ENCODE measurements at regions not wholly inside any gene's neighbourhood (a gene's known extent, or its start where the extent isn't known, plus 50 kb on each side); places are given as distances from the start of the nearest gene placed in this dataset.

DNA sequence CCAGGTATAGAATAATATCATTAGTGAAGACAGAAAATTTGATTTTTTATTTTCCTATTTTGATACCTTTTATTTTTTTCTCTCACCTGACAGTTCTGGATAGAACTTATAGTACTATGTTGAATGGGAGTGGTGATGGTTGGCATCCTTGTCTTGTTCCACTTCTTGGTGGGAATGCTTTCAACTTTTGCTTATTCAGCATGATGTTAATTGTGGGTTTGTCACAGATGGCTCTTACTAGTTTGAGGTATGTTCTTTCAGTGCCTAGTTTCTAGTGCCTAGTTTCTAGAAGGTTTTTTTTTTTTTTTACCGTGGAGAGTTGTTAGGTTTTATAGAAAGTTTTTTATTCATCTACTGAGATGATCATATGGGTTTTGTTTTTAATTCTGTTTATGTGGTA is 516.3 kb upstream of the NOVA1 start:
- no peak overlapping the region for H3K27ac ChIP-seq (ENCODE audit: low read length)
- H3K9me3 ChIP-seq (ENCODE audit: control insufficient read depth, insufficient read depth, low read depth, low read length), result no peaks in the 10 kb centered on the region
- POLR2A ChIA-PET, result no interaction called here
- H3K27me3 ChIP-seq (ENCODE audit: control insufficient read depth, insufficient read depth, low read length), result no peaks in the 10 kb centered on the region
- in situ Hi-C loops (cut with HindIII; ENCODE audit: low pct_unique_long_range_greater_than_20kb, low sequenced_read_pairs), result no loop called here
- H3K36me3 ChIP-seq (ENCODE audit: control insufficient read depth, insufficient read depth, low read length), result no peaks in the 10 kb centered on the region
- TF ChIP-seq, protein P1, sequence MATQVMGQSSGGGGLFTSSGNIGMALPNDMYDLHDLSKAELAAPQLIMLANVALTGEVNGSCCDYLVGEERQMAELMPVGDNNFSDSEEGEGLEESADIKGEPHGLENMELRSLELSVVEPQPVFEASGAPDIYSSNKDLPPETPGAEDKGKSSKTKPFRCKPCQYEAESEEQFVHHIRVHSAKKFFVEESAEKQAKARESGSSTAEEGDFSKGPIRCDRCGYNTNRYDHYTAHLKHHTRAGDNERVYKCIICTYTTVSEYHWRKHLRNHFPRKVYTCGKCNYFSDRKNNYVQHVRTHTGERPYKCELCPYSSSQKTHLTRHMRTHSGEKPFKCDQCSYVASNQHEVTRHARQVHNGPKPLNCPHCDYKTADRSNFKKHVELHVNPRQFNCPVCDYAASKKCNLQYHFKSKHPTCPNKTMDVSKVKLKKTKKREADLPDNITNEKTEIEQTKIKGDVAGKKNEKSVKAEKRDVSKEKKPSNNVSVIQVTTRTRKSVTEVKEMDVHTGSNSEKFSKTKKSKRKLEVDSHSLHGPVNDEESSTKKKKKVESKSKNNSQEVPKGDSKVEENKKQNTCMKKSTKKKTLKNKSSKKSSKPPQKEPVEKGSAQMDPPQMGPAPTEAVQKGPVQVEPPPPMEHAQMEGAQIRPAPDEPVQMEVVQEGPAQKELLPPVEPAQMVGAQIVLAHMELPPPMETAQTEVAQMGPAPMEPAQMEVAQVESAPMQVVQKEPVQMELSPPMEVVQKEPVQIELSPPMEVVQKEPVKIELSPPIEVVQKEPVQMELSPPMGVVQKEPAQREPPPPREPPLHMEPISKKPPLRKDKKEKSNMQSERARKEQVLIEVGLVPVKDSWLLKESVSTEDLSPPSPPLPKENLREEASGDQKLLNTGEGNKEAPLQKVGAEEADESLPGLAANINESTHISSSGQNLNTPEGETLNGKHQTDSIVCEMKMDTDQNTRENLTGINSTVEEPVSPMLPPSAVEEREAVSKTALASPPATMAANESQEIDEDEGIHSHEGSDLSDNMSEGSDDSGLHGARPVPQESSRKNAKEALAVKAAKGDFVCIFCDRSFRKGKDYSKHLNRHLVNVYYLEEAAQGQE (IDR thresholded peaks at IDR 0.05; ENCODE audit: insufficient read depth in 1 of 2, low read depth in 2 of 2, low read length in 1 of 2), result no peak
- TF ChIP-seq, protein P2, sequence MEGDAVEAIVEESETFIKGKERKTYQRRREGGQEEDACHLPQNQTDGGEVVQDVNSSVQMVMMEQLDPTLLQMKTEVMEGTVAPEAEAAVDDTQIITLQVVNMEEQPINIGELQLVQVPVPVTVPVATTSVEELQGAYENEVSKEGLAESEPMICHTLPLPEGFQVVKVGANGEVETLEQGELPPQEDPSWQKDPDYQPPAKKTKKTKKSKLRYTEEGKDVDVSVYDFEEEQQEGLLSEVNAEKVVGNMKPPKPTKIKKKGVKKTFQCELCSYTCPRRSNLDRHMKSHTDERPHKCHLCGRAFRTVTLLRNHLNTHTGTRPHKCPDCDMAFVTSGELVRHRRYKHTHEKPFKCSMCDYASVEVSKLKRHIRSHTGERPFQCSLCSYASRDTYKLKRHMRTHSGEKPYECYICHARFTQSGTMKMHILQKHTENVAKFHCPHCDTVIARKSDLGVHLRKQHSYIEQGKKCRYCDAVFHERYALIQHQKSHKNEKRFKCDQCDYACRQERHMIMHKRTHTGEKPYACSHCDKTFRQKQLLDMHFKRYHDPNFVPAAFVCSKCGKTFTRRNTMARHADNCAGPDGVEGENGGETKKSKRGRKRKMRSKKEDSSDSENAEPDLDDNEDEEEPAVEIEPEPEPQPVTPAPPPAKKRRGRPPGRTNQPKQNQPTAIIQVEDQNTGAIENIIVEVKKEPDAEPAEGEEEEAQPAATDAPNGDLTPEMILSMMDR (IDR thresholded peaks at IDR 0.05), result no peak
- TF ChIP-seq SIN3A (IDR thresholded peaks at IDR 0.05; ENCODE audit: borderline replicate concordance, insufficient read depth, low read depth, low read length), result no peak
- no peak for TF ChIP-seq TCF7L2 (IDR thresholded peaks at IDR 0.05; ENCODE audit: low read depth, low read length)
- no peak for TF ChIP-seq POLR2AphosphoS5 (IDR thresholded peaks at IDR 0.05; ENCODE audit: low read depth, low read length)
- DNase-seq (ENCODE audit: low read depth, low spot score) (no peak), ATAC-seq (no peak)
- no TSS peak for BruUV-seq (replicated peaks)
- CTCF ChIA-PET, result no interaction called here
- H3K4me1 ChIP-seq (ENCODE audit: control insufficient read depth, insufficient read depth, low read length), result no peaks in the 10 kb centered on the region
- intact Hi-C loops (cut with micrococcal nuclease; ENCODE audit: unreplicated experiment), result no loop called here
- H3K4me3 ChIP-seq (ENCODE audit: low read depth in 2 of 2, low read length in 2 of 2), result no peak overlapping the region

GRCh38 chr14:27123162-27123561 is 525.3 kb upstream of the NOVA1 start:
- no peak for TF ChIP-seq TCF7L2 (IDR thresholded peaks at IDR 0.05; ENCODE audit: low read depth, low read length)
- no peak for TF ChIP-seq SIN3A (IDR thresholded peaks at IDR 0.05; ENCODE audit: borderline replicate concordance, insufficient read depth, low read depth, low read length)
- TF ChIP-seq, protein P2 (IDR thresholded peaks at IDR 0.05), result no peak
- TF ChIP-seq POLR2AphosphoS5 (IDR thresholded peaks at IDR 0.05; ENCODE audit: low read depth, low read length), result no peak
- no peaks in the 10 kb centered on the region for H3K27me3 ChIP-seq (ENCODE audit: control insufficient read depth, insufficient read depth, low read length)
- DNase-seq (ENCODE audit: low read depth, low spot score) (no peak), ATAC-seq (no peak)
- ChIA-PET CTCF (no interaction called here), POLR2A (no interaction called here)
- no peaks in the 10 kb centered on the region for H3K36me3 ChIP-seq (ENCODE audit: control insufficient read depth, insufficient read depth, low read length)
- BruUV-seq (replicated peaks), result no TSS peak
- H3K27ac ChIP-seq (ENCODE audit: low read length), result no peak overlapping the region
- H3K4me3 ChIP-seq (ENCODE audit: low read depth in 2 of 2, low read length in 2 of 2), result no peak overlapping the region
- intact Hi-C loops (cut with micrococcal nuclease; ENCODE audit: unreplicated experiment), result no loop called here
- H3K4me1 ChIP-seq (ENCODE audit: control insufficient read depth, insufficient read depth, low read length), result no peaks in the 10 kb centered on the region
- in situ Hi-C loops (cut with HindIII; ENCODE audit: low pct_unique_long_range_greater_than_20kb, low sequenced_read_pairs), result no loop called here
- no peaks in the 10 kb centered on the region for H3K9me3 ChIP-seq (ENCODE audit: control insufficient read depth, insufficient read depth, low read depth, low read length)
